ENCODE measurements at regions not wholly inside any gene's neighbourhood (a gene's known extent, or its start where the extent isn't known, plus 50 kb on each side); places are given as distances from the start of the nearest gene placed in this dataset.

DNA sequence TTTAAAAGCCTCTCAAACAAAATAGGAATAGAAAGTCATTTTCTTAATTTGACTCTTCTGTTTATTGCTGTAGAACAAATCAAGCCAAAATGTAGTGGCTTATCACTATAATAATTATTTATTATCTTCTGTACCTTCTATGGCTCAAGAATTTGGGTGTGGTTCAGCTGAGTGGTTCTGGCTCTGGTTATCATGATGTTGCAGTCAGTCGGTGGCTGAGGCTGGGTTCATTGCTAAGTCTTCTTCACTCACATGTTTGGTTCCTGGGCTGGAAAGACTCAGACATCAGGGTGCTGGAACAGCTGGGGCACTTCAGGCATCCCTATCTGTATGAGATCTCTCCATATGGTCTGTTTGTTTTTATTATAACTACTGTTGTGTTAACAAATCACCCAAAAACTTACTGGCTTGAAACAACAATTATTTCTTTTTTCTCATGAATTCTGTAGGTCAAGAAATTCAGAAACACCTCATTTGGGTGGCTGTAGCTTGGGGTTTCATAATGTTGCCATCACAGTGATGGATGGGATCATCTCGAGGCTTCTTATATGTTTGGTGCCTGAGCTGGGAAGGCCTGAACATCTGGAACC, 165.5 kb upstream of the FOXN2 start (continued):
- TF ChIP-seq, protein P1, sequence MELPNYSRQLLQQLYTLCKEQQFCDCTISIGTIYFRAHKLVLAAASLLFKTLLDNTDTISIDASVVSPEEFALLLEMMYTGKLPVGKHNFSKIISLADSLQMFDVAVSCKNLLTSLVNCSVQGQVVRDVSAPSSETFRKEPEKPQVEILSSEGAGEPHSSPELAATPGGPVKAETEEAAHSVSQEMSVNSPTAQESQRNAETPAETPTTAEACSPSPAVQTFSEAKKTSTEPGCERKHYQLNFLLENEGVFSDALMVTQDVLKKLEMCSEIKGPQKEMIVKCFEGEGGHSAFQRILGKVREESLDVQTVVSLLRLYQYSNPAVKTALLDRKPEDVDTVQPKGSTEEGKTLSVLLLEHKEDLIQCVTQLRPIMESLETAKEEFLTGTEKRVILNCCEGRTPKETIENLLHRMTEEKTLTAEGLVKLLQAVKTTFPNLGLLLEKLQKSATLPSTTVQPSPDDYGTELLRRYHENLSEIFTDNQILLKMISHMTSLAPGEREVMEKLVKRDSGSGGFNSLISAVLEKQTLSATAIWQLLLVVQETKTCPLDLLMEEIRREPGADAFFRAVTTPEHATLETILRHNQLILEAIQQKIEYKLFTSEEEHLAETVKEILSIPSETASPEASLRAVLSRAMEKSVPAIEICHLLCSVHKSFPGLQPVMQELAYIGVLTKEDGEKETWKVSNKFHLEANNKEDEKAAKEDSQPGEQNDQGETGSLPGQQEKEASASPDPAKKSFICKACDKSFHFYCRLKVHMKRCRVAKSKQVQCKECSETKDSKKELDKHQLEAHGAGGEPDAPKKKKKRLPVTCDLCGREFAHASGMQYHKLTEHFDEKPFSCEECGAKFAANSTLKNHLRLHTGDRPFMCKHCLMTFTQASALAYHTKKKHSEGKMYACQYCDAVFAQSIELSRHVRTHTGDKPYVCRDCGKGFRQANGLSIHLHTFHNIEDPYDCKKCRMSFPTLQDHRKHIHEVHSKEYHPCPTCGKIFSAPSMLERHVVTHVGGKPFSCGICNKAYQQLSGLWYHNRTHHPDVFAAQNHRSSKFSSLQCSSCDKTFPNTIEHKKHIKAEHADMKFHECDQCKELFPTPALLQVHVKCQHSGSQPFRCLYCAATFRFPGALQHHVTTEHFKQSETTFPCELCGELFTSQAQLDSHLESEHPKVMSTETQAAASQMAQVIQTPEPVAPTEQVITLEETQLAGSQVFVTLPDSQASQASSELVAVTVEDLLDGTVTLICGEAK (IDR thresholded peaks at IDR 0.05): no peak
- TF ChIP-seq, protein P1 (CRISPR knock-in tag; IDR thresholded peaks at IDR 0.05): no peak
- TF ChIP-seq SPI1 (IDR thresholded peaks at IDR 0.05; ENCODE audit: borderline replicate concordance, low read depth, low read length): no peak
- TF ChIP-seq ZNF217 (CRISPR knock-in tag; IDR thresholded peaks at IDR 0.05): no peak
- TF ChIP-seq ETS2 (tag; IDR thresholded peaks at IDR 0.05; ENCODE audit: borderline replicate concordance, poor library complexity, severe bottlenecking): no peak
- no peak for TF ChIP-seq TSHZ1 (CRISPR knock-in tag; IDR thresholded peaks at IDR 0.05)
- no peak for TF ChIP-seq PHF20 (IDR thresholded peaks at IDR 0.05; ENCODE audit: partially characterized antibody)
- peak; percentile 64; the same call in 1 of the 2 replicates for TF ChIP-seq KLF1 (tag; IDR thresholded peaks at IDR 0.05)
- TF ChIP-seq HLTF (IDR thresholded peaks at IDR 0.05): no peak
- TF ChIP-seq ZNF699 (CRISPR knock-in tag; IDR thresholded peaks at IDR 0.05; ENCODE audit: insufficient replicate concordance): no peak
- no peak for TF ChIP-seq DLX4 (CRISPR knock-in tag; IDR thresholded peaks at IDR 0.05)
- TF ChIP-seq FOXM1 (IDR thresholded peaks at IDR 0.05; ENCODE audit: low read depth): 0 out of 2 replicates have a peak, but pooled peaks have one; percentile 34
- no peak for TF ChIP-seq FOXM1 (CRISPR knock-in tag; IDR thresholded peaks at IDR 0.05; ENCODE audit: low read depth)
- TF ChIP-seq NR1H2 (CRISPR knock-in tag; IDR thresholded peaks at IDR 0.05): no peak
- TF ChIP-seq MCM3 (IDR thresholded peaks at IDR 0.05): no peak

Data from K562 (cell line).